ENCODE measurements at regions not wholly inside any gene's neighbourhood (a gene's known extent, or its start where the extent isn't known, plus 50 kb on each side); places are given as distances from the start of the nearest gene placed in this dataset.

- H3K4me1 Mint-ChIP-seq (ENCODE audit: insufficient read depth, unreplicated experiment), result no peaks in the 10 kb centered on the region
- H3K9me3 Mint-ChIP-seq (ENCODE audit: unreplicated experiment), result peaks cover 22% of the 10 kb centered on the region
- ChIA-PET POLR2A (no interaction called here), CTCF (no interaction called here)
- intact Hi-C loops (cut with micrococcal nuclease), result no loop called here
- no peaks in the 10 kb centered on the region for H3K27me3 Mint-ChIP-seq (ENCODE audit: insufficient read depth, unreplicated experiment)
- no peak overlapping the region for H3K27ac Mint-ChIP-seq (ENCODE audit: low read depth, unreplicated experiment)
- BruUV-seq (replicated peaks), result no TSS peak
- DNase-seq (ENCODE audit: unreplicated experiment), result no peak
- no peak for TF ChIP-seq CTCF (IDR thresholded peaks at IDR 0.05; ENCODE audit: unreplicated experiment)
- no peak overlapping the region for H3K4me3 Mint-ChIP-seq (ENCODE audit: unreplicated experiment)
- peaks cover 5% of the 10 kb centered on the region for H3K36me3 Mint-ChIP-seq (ENCODE audit: insufficient read depth, unreplicated experiment)
These were observed 334.4 kb upstream of the SALL3 start for GRCh38 chr18:78645216-78645615.

GRCh38 chr18:78647018-78647417 lies 332.6 kb upstream of the SALL3 start:
- no peak for DNase-seq (ENCODE audit: unreplicated experiment)
- BruUV-seq (replicated peaks), result no TSS peak
- H3K27ac Mint-ChIP-seq (ENCODE audit: low read depth, unreplicated experiment), result no peak overlapping the region
- intact Hi-C loops (cut with micrococcal nuclease), result no loop called here
- H3K27me3 Mint-ChIP-seq (ENCODE audit: insufficient read depth, unreplicated experiment), result no peaks in the 10 kb centered on the region
- H3K36me3 Mint-ChIP-seq (ENCODE audit: insufficient read depth, unreplicated experiment), result peaks cover 5% of the 10 kb centered on the region
- no peak for TF ChIP-seq CTCF (IDR thresholded peaks at IDR 0.05; ENCODE audit: unreplicated experiment)
- no peak overlapping the region for H3K4me3 Mint-ChIP-seq (ENCODE audit: unreplicated experiment)
- ChIA-PET CTCF (no interaction called here), POLR2A (no interaction called here)
- H3K9me3 Mint-ChIP-seq (ENCODE audit: unreplicated experiment), result peaks cover 16% of the 10 kb centered on the region
- H3K4me1 Mint-ChIP-seq (ENCODE audit: insufficient read depth, unreplicated experiment), result no peaks in the 10 kb centered on the region

- no peaks in the 10 kb centered on the region for H3K27me3 Mint-ChIP-seq (ENCODE audit: insufficient read depth, unreplicated experiment)
- TF ChIP-seq CTCF (IDR thresholded peaks at IDR 0.05; ENCODE audit: unreplicated experiment), result no peak
- no peak for DNase-seq (ENCODE audit: unreplicated experiment)
- intact Hi-C loops (cut with micrococcal nuclease), result no loop called here
- POLR2A ChIA-PET, result no interaction called here
- H3K4me3 Mint-ChIP-seq (ENCODE audit: unreplicated experiment), result no peak overlapping the region
- H3K27ac Mint-ChIP-seq (ENCODE audit: low read depth, unreplicated experiment), result no peak overlapping the region
- BruUV-seq (replicated peaks), result no TSS peak
- no peaks in the 10 kb centered on the region for H3K36me3 Mint-ChIP-seq (ENCODE audit: insufficient read depth, unreplicated experiment)
- CTCF ChIA-PET, result interaction anchor here (0.6 kb wide), 1 partner anchor 23 kb away, joined by 3 read pairs; no protein-coding TSS in a partner anchor
- peaks cover 21% of the 10 kb centered on the region for H3K9me3 Mint-ChIP-seq (ENCODE audit: unreplicated experiment)
- no peaks in the 10 kb centered on the region for H3K4me1 Mint-ChIP-seq (ENCODE audit: insufficient read depth, unreplicated experiment)
These were observed 330.2 kb upstream of the SALL3 start for GRCh38 chr18:78649421-78649820.

GRCh38 chr18:78650926-78651325 lies 328.7 kb upstream of the SALL3 start:
- no peak overlapping the region for H3K27ac Mint-ChIP-seq (ENCODE audit: low read depth, unreplicated experiment)
- H3K36me3 Mint-ChIP-seq (ENCODE audit: insufficient read depth, unreplicated experiment), result no peaks in the 10 kb centered on the region
- no peaks in the 10 kb centered on the region for H3K27me3 Mint-ChIP-seq (ENCODE audit: insufficient read depth, unreplicated experiment)
- intact Hi-C loops (cut with micrococcal nuclease), result no loop called here
- POLR2A ChIA-PET, result no interaction called here
- no peak for DNase-seq (ENCODE audit: unreplicated experiment)
- no TSS peak for BruUV-seq (replicated peaks)
- TF ChIP-seq CTCF (IDR thresholded peaks at IDR 0.05; ENCODE audit: unreplicated experiment), result no peak
- CTCF ChIA-PET, result no interaction called here
- no peak overlapping the region for H3K4me3 Mint-ChIP-seq (ENCODE audit: unreplicated experiment)
- no peaks in the 10 kb centered on the region for H3K4me1 Mint-ChIP-seq (ENCODE audit: insufficient read depth, unreplicated experiment)
- peaks cover 21% of the 10 kb centered on the region for H3K9me3 Mint-ChIP-seq (ENCODE audit: unreplicated experiment)

Measured in MCF 10A (cell line).